ENCODE measurements at regions not wholly inside any gene's neighbourhood (a gene's known extent, or its start where the extent isn't known, plus 50 kb on each side); places are given as distances from the start of the nearest gene placed in this dataset.
"Not testable (repeated sequence)": the region's sequence is repeated elsewhere in the genome, so short reads cannot be mapped to it uniquely, and the experiment has no call there.

- Mint-ChIP-seq H3K4me1 (ENCODE audit: low read depth) (no peaks in the 10 kb centered on the region), H3K36me3 (ENCODE audit: low read depth) (no peaks in the 10 kb centered on the region), H3K27me3 (ENCODE audit: low read depth) (no peaks in the 10 kb centered on the region), H3K4me3 (no peak overlapping the region), H3K9me3 (peaks cover 9% of the 10 kb centered on the region), H3K27ac (no peak overlapping the region)
- CTCF ChIA-PET: no interaction called here
- intact Hi-C loops (cut with micrococcal nuclease): no loop called here
- DNase-seq: no peak
Measured at GRCh38 chr5:152686931-152687330, 281.9 kb upstream of the NMUR2 start.

DNA sequence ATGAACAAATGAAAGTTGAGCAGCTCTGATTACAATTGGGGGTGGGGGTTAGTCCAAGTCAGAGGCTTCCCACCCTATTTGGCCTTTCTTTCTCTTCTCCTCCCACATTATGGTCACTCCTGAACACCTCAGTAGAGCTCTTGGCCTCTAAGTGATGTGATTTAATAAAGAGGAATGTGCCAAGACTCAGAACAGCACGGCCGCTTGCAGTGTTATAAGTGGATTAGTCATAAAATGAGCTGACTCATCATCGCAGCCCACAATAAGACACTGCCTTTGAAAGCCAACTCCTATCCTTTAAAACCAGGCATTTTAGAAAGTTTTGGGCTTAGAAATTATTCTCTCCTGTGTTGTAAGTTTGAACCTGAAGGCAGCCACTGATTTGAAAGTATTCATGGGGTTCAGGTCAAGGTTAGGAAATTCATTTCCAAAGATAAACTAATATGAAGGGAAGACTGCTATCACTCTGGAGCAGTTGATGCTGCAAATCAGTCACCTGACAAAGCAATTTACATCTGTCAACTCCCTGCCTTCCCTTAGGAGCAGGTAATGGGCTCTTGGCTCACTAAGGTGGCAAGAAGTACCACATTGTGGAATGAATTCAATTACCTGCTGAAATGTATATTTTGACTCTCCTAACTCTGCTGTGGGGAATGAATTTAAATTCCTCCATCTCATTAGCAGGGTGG lies 283.6 kb upstream of the NMUR2 start:
- Mint-ChIP-seq H3K36me3 (ENCODE audit: low read depth) (no peaks in the 10 kb centered on the region), H3K27ac (no peak overlapping the region), H3K9me3 (peaks cover 8% of the 10 kb centered on the region), H3K4me1 (ENCODE audit: low read depth) (no peaks in the 10 kb centered on the region), H3K4me3 (no peak overlapping the region), H3K27me3 (ENCODE audit: low read depth) (no peaks in the 10 kb centered on the region)
- no peak for DNase-seq
- CTCF ChIA-PET: no interaction called here
- intact Hi-C loops (cut with micrococcal nuclease): no loop called here

- intact Hi-C loops (cut with micrococcal nuclease): no loop called here
- no peaks in the 10 kb centered on the region for H3K27me3 Mint-ChIP-seq (ENCODE audit: low read depth)
- no peak overlapping the region for H3K27ac Mint-ChIP-seq
- no peak for DNase-seq
- CTCF ChIA-PET: no interaction called here
- H3K4me3 Mint-ChIP-seq: no peak overlapping the region
- no peaks in the 10 kb centered on the region for H3K4me1 Mint-ChIP-seq (ENCODE audit: low read depth)
- no peaks in the 10 kb centered on the region for H3K36me3 Mint-ChIP-seq (ENCODE audit: low read depth)
- peaks cover 8% of the 10 kb centered on the region for H3K9me3 Mint-ChIP-seq
Measured at GRCh38 chr5:152689250-152689711, 284.2 kb upstream of the NMUR2 start.

DNA sequence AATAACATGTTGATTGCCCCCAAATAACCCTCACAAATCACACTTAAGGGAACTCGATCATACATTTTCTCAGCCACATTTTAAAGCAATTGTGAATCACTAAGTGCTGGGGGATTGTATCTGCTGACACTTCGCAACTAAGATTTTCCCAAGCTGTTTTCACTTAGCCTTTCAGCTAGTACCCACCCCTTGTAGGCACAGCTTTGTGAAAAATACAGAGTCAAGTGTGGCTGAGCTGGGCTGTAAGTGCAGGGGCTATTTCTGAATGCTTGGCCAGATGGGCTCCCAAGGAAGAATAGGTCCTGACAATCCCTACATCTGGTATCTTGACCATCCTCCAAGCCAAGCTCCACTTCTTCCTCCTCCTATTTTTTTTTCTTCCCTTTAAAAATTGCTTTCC lies 289.2 kb upstream of the NMUR2 start:
- intact Hi-C loops (cut with micrococcal nuclease): no loop called here
- Mint-ChIP-seq H3K36me3 (ENCODE audit: low read depth) (no peaks in the 10 kb centered on the region), H3K27ac (no peak overlapping the region), H3K27me3 (ENCODE audit: low read depth) (no peaks in the 10 kb centered on the region), H3K4me1 (ENCODE audit: low read depth) (no peaks in the 10 kb centered on the region), H3K4me3 (no peak overlapping the region), H3K9me3 (peaks cover 3% of the 10 kb centered on the region)
- CTCF ChIA-PET: no interaction called here
- no peak for DNase-seq

DNA sequence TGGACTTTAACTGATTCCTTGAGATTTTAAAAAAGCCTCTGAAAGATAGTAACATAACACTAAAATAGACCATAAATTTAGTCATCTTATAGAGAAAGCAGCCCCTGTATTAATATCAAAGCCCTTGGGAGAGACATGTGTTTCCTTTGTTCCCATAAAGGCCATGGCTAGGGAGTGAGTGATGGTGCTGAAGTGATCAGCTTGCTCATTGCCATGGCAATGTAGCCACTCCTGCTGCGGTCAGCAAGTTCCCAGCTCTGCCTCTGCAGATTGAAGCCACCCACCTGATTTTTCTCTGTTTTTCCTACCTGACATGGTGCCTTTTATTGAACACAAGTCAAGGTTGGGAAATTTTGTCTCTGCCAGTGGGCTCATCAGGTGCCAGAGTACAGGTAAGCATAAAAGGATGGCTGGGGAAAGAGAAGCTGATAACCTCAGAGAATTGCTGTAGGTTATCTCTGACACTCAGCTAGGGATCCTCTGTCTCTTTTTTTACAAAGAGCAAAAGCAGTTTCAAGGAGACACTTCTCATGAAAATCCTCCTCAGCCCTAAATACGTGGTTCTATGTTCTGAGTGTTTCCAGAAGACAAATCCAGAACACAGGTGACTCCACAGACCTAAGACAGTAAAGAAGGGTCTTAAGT lies 296.3 kb upstream of the NMUR2 start:
- CTCF ChIA-PET: no interaction called here
- H3K36me3 Mint-ChIP-seq (ENCODE audit: low read depth): no peaks in the 10 kb centered on the region

GRCh38 chr5:152704286-152704685 lies 299.2 kb upstream of the NMUR2 start:
- H3K27me3 Mint-ChIP-seq (ENCODE audit: low read depth): no peaks in the 10 kb centered on the region
- CTCF ChIA-PET: no interaction called here
- DNase-seq: no peak
- H3K4me1 Mint-ChIP-seq (ENCODE audit: low read depth): no peaks in the 10 kb centered on the region
- peaks cover 3% of the 10 kb centered on the region for H3K9me3 Mint-ChIP-seq
- H3K27ac Mint-ChIP-seq: no peak overlapping the region
- no peaks in the 10 kb centered on the region for H3K36me3 Mint-ChIP-seq (ENCODE audit: low read depth)
- H3K4me3 Mint-ChIP-seq: no peak overlapping the region
- intact Hi-C loops (cut with micrococcal nuclease): no loop called here

More for the DNA sequence above, 296.3 kb upstream of the NMUR2 start:
- Mint-ChIP-seq H3K4me3 (no peak overlapping the region), H3K27ac (no peak overlapping the region), H3K27me3 (ENCODE audit: low read depth) (no peaks in the 10 kb centered on the region), H3K9me3 (peaks cover 5% of the 10 kb centered on the region), H3K4me1 (ENCODE audit: low read depth) (no peaks in the 10 kb centered on the region)
- no peak for DNase-seq
- intact Hi-C loops (cut with micrococcal nuclease): no loop called here

DNA sequence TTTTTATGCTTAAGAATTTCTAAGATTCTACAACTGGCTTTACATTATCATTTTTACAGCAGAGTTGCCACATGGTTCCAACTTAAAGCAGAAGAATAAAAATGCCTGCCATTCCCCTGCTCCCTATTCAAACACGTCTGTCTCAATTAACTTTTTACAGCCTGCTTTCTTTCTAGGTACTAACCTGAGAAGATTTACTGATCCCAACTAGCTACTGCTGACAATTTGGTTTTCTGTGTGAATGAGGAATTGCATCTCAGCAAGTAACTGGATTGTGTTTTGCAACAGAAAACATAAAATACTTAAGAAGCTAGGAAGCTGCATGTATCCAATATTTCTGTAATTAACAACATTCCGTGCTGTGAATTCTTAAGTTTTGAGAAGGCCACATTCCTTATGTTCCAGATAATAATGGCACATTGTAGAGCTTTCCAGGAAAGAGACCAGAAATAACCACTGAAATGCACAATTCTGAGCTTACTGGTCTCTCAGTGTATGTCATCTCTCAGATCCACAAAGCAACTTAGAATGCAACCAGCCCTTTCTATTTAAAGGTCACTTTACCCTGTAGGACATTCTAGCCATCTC lies 306.8 kb upstream of the NMUR2 start:
- Mint-ChIP-seq H3K9me3 (peaks cover 4% of the 10 kb centered on the region), H3K27ac (no peak overlapping the region), H3K27me3 (ENCODE audit: low read depth) (no peaks in the 10 kb centered on the region), H3K36me3 (ENCODE audit: low read depth) (no peaks in the 10 kb centered on the region), H3K4me1 (ENCODE audit: low read depth) (no peaks in the 10 kb centered on the region), H3K4me3 (no peak overlapping the region)
- intact Hi-C loops (cut with micrococcal nuclease): no loop called here
- CTCF ChIA-PET: no interaction called here
- no peak for DNase-seq

GRCh38 chr5:152717393-152717792 lies 312.3 kb upstream of the NMUR2 start:
- H3K27ac Mint-ChIP-seq: no peak overlapping the region
- no peaks in the 10 kb centered on the region for H3K27me3 Mint-ChIP-seq (ENCODE audit: low read depth)
- no peaks in the 10 kb centered on the region for H3K36me3 Mint-ChIP-seq (ENCODE audit: low read depth)
- H3K4me3 Mint-ChIP-seq: no peak overlapping the region
- peaks cover 5% of the 10 kb centered on the region for H3K9me3 Mint-ChIP-seq
- H3K4me1 Mint-ChIP-seq (ENCODE audit: low read depth): no peaks in the 10 kb centered on the region
- no peak for DNase-seq
- intact Hi-C loops (cut with micrococcal nuclease): no loop called here
- CTCF ChIA-PET: interaction anchor here (0.9 kb wide), 1 partner anchor 9 kb away, joined by 3 read pairs; no protein-coding TSS in a partner anchor

DNA sequence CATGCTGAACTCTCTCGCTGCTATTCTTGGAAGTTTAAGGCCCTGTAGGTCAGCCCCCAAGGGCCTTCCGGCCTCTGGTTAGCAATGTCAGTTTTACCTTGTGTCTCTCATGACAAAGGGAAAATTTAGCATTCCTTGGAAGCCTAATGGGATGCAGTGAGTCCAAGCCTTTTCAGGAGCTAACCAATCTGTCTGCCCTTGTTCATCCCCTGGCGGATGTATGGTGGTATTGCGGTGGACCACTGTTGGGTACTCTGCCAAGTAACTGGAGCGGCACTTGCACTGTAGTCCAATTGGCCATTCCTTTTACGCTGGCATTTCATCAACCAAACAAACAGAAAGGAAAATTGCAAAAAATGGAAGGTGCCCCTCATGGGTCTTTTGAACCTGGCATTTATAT lies 318.4 kb upstream of the NMUR2 start:
- no peak for DNase-seq
- no peak overlapping the region for H3K27ac Mint-ChIP-seq
- no peaks in the 10 kb centered on the region for H3K4me1 Mint-ChIP-seq (ENCODE audit: low read depth)
- H3K27me3 Mint-ChIP-seq (ENCODE audit: low read depth): no peaks in the 10 kb centered on the region
- H3K36me3 Mint-ChIP-seq (ENCODE audit: low read depth): no peaks in the 10 kb centered on the region
- H3K9me3 Mint-ChIP-seq: peaks cover 8% of the 10 kb centered on the region
- intact Hi-C loops (cut with micrococcal nuclease): no loop called here
- CTCF ChIA-PET: no interaction called here
- H3K4me3 Mint-ChIP-seq: no peak overlapping the region

DNA sequence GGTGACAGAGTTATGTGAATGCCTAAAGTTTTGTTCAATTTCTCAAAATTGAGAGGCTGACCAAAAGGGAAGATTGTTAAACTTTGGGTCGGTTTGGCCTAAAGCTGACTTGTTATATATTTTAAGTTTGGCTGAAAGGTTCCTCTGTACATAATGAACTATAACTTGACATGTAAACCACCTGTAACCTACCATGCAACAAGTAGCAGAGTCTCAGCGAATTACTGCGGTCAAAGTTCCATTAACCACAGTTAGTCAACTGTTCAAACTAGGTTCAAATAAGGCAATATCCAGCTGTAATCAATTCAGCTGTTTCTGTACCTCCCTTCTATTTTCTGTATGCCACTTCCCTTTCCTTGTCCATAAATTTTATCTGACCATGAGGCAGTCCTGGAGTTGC lies 325.1 kb upstream of the NMUR2 start:
- Mint-ChIP-seq H3K4me1 (ENCODE audit: low read depth) (no peaks in the 10 kb centered on the region), H3K4me3 (no peak overlapping the region), H3K27me3 (ENCODE audit: low read depth) (no peaks in the 10 kb centered on the region), H3K36me3 (ENCODE audit: low read depth) (no peaks in the 10 kb centered on the region), H3K27ac (no peak overlapping the region), H3K9me3 (peaks cover 3% of the 10 kb centered on the region)
- CTCF ChIA-PET: no interaction called here
- no peak for DNase-seq
- intact Hi-C loops (cut with micrococcal nuclease): no loop called here

GRCh38 chr5:152736906-152737305 lies 331.8 kb upstream of the NMUR2 start:
- Mint-ChIP-seq H3K36me3 (ENCODE audit: low read depth) (no peaks in the 10 kb centered on the region), H3K4me1 (ENCODE audit: low read depth) (no peaks in the 10 kb centered on the region), H3K9me3 (peaks cover 16% of the 10 kb centered on the region), H3K4me3 (no peak overlapping the region), H3K27me3 (ENCODE audit: low read depth) (no peaks in the 10 kb centered on the region), H3K27ac (no peak overlapping the region)
- intact Hi-C loops (cut with micrococcal nuclease): no loop called here
- DNase-seq: no peak
- CTCF ChIA-PET: no interaction called here

GRCh38 chr5:152739916-152740315 lies 334.8 kb upstream of the NMUR2 start:
- intact Hi-C loops (cut with micrococcal nuclease): no loop called here
- no peak for DNase-seq
- no peaks in the 10 kb centered on the region for H3K27me3 Mint-ChIP-seq (ENCODE audit: low read depth)
- H3K27ac Mint-ChIP-seq: no peak overlapping the region
- H3K4me1 Mint-ChIP-seq (ENCODE audit: low read depth): no peaks in the 10 kb centered on the region
- H3K9me3 Mint-ChIP-seq: peaks cover 16% of the 10 kb centered on the region
- H3K36me3 Mint-ChIP-seq (ENCODE audit: low read depth): no peaks in the 10 kb centered on the region
- no peak overlapping the region for H3K4me3 Mint-ChIP-seq
- CTCF ChIA-PET: no interaction called here

DNA sequence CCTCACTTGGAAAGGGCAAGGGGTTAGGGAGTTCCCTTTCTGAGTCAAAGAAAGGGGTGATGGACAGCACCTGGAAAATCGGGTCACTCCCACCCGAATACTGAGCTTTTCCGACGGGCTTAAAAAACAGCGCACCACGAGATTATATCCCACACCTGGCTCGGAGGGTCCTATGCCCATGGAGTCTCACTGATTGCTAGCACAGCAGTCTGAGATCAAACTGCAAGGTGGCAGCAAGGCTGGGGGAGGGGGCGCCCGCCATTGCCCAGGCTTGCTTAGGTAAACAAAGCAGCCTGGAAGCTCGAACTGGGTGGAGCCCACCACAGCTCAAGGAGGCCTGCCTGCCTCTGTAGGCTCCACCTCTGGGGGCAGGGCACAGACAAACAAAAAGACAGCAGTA lies 336.0 kb upstream of the NMUR2 start:
- H3K36me3 Mint-ChIP-seq (ENCODE audit: low read depth); CTCF ChIA-PET; H3K27me3 Mint-ChIP-seq (ENCODE audit: low read depth); DNase-seq; H3K4me1 Mint-ChIP-seq (ENCODE audit: low read depth); H3K4me3 Mint-ChIP-seq; H3K27ac Mint-ChIP-seq; intact Hi-C loops (cut with micrococcal nuclease): not testable (repeated sequence)
- peaks cover 13% of the 10 kb centered on the region for H3K9me3 Mint-ChIP-seq

All from activated naive CD4-positive, alpha-beta T cell treated with anti-CD3 and anti-CD28 coated beads for 36 hours (primary cell).